ENCODE measurements at regions not wholly inside any gene's neighbourhood (a gene's known extent, or its start where the extent isn't known, plus 50 kb on each side); places are given as distances from the start of the nearest gene placed in this dataset.

- intact Hi-C loops (cut with DNase I; ENCODE audit: low total_unique reads) = no loop called here
- H3K9me3 ChIP-seq = no peaks in the 10 kb centered on the region
- H3K4me3 ChIP-seq = no peak overlapping the region
- TF ChIP-seq CTCF (IDR thresholded peaks at IDR 0.05) (no peak), POLR2A (IDR thresholded peaks at IDR 0.05) (no peak)
- no peak for DNase-seq
- no peaks in the 10 kb centered on the region for H3K4me1 ChIP-seq
- H3K27me3 ChIP-seq = no peaks in the 10 kb centered on the region
- H3K36me3 ChIP-seq = no peaks in the 10 kb centered on the region
- no peak overlapping the region for H3K27ac ChIP-seq
Observed at GRCh38 chr3:104175696-104176095, 1191.0 kb upstream of the ALCAM start.

GRCh38 chr3:104176706-104177105, 1190.0 kb upstream of the ALCAM start:
- H3K4me1 ChIP-seq = no peaks in the 10 kb centered on the region
- no peak for DNase-seq
- no peak for TF ChIP-seq CTCF (IDR thresholded peaks at IDR 0.05)
- no peak for TF ChIP-seq POLR2A (IDR thresholded peaks at IDR 0.05)

GRCh38 chr3:104178680-104179079, 1188.0 kb upstream of the ALCAM start:
- DNase-seq = no peak
- no peaks in the 10 kb centered on the region for H3K9me3 ChIP-seq
- no peaks in the 10 kb centered on the region for H3K4me1 ChIP-seq
- intact Hi-C loops (cut with DNase I; ENCODE audit: low total_unique reads) = no loop called here
- no peaks in the 10 kb centered on the region for H3K27me3 ChIP-seq
- no peak overlapping the region for H3K4me3 ChIP-seq
- no peaks in the 10 kb centered on the region for H3K36me3 ChIP-seq
- TF ChIP-seq CTCF (IDR thresholded peaks at IDR 0.05) (no peak), POLR2A (IDR thresholded peaks at IDR 0.05) (no peak)
- no peak overlapping the region for H3K27ac ChIP-seq

More at GRCh38 chr3:104176706-104177105, 1190.0 kb upstream of the ALCAM start:
- intact Hi-C loops (cut with DNase I; ENCODE audit: low total_unique reads) = no loop called here
- H3K27me3 ChIP-seq = no peaks in the 10 kb centered on the region
- H3K9me3 ChIP-seq = no peaks in the 10 kb centered on the region
- H3K36me3 ChIP-seq = no peaks in the 10 kb centered on the region
- H3K27ac ChIP-seq = no peak overlapping the region
- no peak overlapping the region for H3K4me3 ChIP-seq

- no peaks in the 10 kb centered on the region for H3K36me3 ChIP-seq
- TF ChIP-seq CTCF (IDR thresholded peaks at IDR 0.05) (no peak), POLR2A (IDR thresholded peaks at IDR 0.05) (no peak)
- no peak for DNase-seq
- no peak overlapping the region for H3K4me3 ChIP-seq
- H3K9me3 ChIP-seq = no peaks in the 10 kb centered on the region
- H3K27ac ChIP-seq = no peak overlapping the region
- no peaks in the 10 kb centered on the region for H3K4me1 ChIP-seq
- intact Hi-C loops (cut with DNase I; ENCODE audit: low total_unique reads) = no loop called here
- no peaks in the 10 kb centered on the region for H3K27me3 ChIP-seq
Observed at GRCh38 chr3:104180906-104181305, 1185.8 kb upstream of the ALCAM start.

- intact Hi-C loops (cut with DNase I; ENCODE audit: low total_unique reads) = no loop called here
- TF ChIP-seq CTCF (IDR thresholded peaks at IDR 0.05) (no peak), POLR2A (IDR thresholded peaks at IDR 0.05) (no peak)
Observed at GRCh38 chr3:104190681-104191080, 1176.0 kb upstream of the ALCAM start.

More at GRCh38 chr3:104190681-104191080, 1176.0 kb upstream of the ALCAM start:
- Histone ChIP-seq H3K4me1 (no peaks in the 10 kb centered on the region), H3K27me3 (no peaks in the 10 kb centered on the region), H3K9me3 (no peaks in the 10 kb centered on the region), H3K4me3 (no peak overlapping the region), H3K36me3 (no peaks in the 10 kb centered on the region), H3K27ac (no peak overlapping the region)
- DNase-seq = no peak
